ENCODE measurements at regions not wholly inside any gene's neighbourhood (a gene's known extent, or its start where the extent isn't known, plus 50 kb on each side); places are given as distances from the start of the nearest gene placed in this dataset.

- TF ChIP-seq, protein P1, sequence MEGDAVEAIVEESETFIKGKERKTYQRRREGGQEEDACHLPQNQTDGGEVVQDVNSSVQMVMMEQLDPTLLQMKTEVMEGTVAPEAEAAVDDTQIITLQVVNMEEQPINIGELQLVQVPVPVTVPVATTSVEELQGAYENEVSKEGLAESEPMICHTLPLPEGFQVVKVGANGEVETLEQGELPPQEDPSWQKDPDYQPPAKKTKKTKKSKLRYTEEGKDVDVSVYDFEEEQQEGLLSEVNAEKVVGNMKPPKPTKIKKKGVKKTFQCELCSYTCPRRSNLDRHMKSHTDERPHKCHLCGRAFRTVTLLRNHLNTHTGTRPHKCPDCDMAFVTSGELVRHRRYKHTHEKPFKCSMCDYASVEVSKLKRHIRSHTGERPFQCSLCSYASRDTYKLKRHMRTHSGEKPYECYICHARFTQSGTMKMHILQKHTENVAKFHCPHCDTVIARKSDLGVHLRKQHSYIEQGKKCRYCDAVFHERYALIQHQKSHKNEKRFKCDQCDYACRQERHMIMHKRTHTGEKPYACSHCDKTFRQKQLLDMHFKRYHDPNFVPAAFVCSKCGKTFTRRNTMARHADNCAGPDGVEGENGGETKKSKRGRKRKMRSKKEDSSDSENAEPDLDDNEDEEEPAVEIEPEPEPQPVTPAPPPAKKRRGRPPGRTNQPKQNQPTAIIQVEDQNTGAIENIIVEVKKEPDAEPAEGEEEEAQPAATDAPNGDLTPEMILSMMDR (IDR thresholded peaks at IDR 0.05), result no peak
- TF ChIP-seq POLR2A (IDR thresholded peaks at IDR 0.05), result no peak
- no peak for TF ChIP-seq POLR2AphosphoS5 (IDR thresholded peaks at IDR 0.05)
- no peak for TF ChIP-seq EP300 (IDR thresholded peaks at IDR 0.05)
Observed at GRCh38 chr11:79617561-79617960, 176.7 kb upstream of the TENM4 start.
